Esophagus squamous epithelium (tissue), 4 donors: ENCODE measurements at regions not wholly inside any gene's neighbourhood (a gene's known extent, or its start where the extent isn't known, plus 50 kb on each side); places are given as distances from the start of the nearest gene placed in this dataset.

Experiments used
- CTCF ChIP-seq, 6 experiments: fragments of 450-650 bp in 4 of 6; fragments of 200-600 bp in 2 of 6; sonication (generic) in 2 of 6; IDR thresholded peaks; one replicate each; pipeline ENCODE4 v1.5.1; 2016 to 2019; ENCODE audit warnings: antibody characterized with exemption in 6 of 6, mild to moderate bottlenecking in 4 of 6, moderate library complexity in 4 of 6
- POLR2A ChIP-seq, 4 donors: fragments of 450-650 bp; IDR thresholded peaks; one replicate each; pipeline ENCODE4 v1.6.1; 2017; ENCODE audit warnings: antibody characterized with exemption in 4 of 4, mild to moderate bottlenecking in 4 of 4, moderate library complexity in 3 of 4

DNA sequence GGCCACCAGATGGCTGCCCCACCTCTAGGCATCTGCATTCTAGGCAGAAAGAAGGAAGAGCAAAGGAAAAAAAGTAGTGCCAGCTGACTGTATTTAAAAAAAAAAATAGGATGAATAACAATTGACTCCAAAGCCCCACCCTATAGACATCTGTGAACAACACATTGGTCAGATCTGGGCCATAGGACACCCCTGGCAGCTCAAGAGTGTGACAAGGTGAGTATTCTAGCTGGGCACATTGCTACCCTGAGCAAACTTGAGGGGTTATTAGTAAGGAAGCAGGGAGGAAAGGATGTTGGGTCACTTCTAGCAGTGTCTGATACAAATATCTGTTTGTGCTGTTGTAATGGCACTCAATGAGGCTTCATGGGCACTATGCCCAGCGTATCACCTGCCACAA is 58.6 kb upstream of the NPAS2 start:
- TF ChIP-seq POLR2A (IDR thresholded peaks at IDR 0.05) (no peak), CTCF (IDR thresholded peaks at IDR 0.05) (no peak)
